Stimulated activated CD8-positive, alpha-beta memory T cell treated with anti-CD3 and anti-CD28 coated beads, Interleukin-12 subunit alpha, Interleukin-12 subunit beta, amount 100 ng/mL, for 24 hours (primary cell): ENCODE measurements at regions not wholly inside any gene's neighbourhood (a gene's known extent, or its start where the extent isn't known, plus 50 kb on each side); places are given as distances from the start of the nearest gene placed in this dataset.
"Not testable (repeated sequence)": the region's sequence is repeated elsewhere in the genome, so short reads cannot be mapped to it uniquely, and the experiment has no call there.

Source experiments
- DNase-seq: peaks from one replicate; pipeline ENCODE4 v3.0.0-alpha.2; 2020; ENCODE audit errors: extremely low read depth

DNA sequence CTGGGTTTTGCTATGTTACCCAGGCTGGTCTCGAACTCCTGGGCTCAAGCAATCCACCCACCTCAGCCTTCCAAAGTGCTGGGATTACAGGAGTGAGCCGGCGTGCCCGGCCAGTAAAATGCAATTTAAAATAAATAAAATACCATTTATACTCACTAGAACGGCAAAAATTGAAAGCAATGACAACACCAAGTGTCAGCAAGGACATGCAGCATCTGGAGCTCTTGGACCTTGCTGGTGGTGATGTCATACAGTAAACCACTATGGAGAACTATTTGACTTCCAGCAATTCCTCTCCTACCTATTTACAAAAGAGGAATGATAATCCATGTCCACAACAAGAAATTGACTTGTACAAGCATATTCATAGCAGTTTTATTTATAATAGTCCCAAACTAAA, 105.7 kb upstream of the PHACTR1 start:
- DNase-seq: no peak

DNA sequence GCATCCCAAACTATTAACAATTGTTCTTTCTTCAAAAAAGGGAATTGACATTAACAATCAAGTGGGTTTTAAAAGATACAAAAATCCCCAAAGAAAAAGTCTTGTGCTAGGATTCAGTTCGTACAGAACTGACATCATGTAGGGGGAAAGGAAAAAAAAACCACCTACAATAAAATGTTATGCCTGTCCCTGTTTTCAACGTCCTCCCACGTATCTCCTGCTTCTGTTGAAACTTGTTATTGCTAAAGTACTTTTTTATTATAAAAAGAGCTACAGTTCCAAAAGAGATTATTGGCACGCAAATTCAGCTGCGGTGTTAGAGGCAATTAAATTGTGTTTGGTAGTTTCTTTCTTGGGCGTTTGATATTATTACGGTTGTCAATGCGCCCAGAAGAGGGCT, 102.8 kb upstream of the PHACTR1 start:
- no peak for DNase-seq

DNA sequence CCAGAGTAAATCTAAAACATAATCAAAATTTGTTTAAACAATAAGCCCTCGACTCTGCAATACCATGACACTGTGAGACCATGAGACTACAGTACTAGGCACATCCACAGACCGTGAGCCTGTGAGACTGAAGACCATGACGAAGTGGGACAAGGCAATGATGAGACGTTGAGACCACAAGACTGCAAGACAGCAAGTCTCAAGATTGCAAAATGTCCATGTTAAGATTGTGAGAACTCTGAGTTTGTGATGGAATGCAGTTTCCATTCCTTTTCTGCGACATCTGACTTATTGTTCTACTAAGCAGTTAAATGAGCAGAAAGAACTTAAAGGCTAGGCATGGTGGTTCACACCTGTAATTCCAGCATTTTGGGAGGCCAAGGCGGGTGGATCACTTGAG, 102.1 kb upstream of the PHACTR1 start:
- no peak for DNase-seq

DNA sequence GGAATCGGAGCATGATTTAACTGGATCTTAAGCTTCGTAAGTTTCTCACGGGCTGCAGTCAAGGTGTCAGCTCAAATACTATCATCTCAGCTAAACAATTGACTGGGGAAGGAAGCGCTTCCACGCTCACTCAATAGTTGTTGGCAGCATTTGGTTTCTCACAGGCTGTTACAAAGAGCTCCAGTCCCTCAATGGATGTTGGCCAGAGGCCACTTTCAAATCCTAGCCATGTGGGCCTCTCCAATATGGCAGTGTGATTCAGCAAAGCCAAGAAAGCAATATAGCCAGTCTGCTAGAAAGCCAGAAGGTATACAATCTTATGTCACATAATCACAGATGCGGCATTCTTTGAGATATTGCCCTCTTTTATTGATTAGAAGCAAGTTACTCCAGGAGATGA, 98.3 kb upstream of the PHACTR1 start:
- no peak for DNase-seq

DNA sequence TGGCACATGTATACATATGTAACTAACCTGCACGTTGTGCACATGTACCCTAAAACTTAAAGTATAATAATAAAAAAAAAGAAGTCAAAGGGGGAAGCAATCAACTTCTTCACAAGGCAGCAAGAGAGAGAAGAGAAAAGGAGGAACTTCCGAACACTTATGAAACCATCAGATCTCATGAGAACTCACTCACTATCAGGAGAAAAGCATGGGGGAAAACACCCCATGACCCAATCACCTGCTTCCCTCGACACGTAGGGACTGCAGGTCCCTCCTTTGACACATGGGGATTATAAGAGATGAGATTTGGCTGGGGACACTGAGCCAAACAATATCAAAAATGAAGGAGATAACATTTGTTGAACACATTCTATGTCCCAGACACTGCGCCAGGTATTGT, 94.8 kb upstream of the PHACTR1 start:
- DNase-seq: no peak

DNA sequence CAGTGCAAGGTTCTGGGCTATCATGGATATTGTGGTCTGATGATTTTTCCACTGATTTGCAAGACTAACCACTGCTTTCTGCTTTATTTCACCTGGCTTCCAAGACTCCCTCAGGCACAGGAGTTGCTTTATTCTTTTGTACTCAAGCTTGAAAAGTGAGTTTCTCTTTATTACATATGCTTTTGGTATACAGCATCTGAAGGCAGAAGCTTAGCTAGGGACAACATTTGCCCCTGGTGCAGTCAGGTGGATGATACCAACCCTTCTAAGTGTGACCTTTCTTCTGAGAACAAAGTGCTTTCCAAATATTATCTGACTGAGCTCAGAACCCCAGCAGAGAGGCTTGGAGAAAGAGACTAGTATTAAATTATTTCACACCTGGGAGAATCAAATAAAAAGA, 94.0 kb upstream of the PHACTR1 start:
- DNase-seq: no peak

DNA sequence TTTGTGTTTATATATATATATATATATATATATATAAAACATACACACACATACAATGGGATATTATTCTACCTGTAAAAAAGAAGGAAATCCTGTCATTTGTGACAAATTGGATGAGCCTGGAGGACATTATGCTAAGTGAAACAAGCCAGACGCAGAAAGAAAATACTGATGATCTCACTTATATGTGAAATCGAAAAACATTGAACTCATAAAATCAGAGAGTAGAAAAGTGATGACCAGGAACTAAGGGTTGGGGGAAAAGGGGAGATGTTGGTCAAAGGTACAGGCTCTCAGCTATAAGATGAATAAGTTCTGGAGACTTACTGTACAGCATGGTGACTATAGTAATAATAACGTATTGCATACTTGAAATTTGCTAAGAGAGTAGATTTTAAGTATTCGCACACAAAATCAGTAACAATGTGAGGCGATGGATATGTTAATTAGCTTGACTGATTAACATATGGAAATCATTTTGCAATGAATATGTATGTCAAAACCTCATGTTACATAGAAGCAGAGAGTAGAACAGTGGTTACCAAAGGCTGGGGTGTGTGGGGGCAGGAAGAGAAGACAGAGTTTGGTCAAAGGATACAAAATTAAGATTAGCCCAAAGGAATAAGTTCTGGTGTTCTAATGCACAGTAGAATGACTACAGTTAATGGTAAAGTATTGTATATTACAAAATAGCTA, 92.3 kb upstream of the PHACTR1 start:
- no peak for DNase-seq

DNA sequence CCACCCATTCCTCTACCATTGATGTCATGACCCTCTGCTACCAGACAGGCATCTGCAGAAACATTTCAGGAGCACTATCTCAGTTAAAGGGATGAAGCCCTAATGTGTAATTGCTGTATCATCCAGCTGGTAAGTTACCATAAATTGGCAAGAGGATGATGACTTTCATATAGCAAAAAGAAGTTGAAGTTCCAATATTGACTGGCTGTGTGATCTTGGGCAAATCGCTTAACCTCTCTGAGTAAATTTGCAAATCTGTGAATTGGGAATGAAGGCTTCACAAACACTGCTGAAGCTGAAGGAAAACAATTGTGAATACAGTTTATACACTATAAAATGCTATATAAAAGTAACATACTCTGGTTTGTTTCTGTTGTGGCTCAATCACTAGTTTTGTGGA, 89.5 kb upstream of the PHACTR1 start:
- no peak for DNase-seq

DNA sequence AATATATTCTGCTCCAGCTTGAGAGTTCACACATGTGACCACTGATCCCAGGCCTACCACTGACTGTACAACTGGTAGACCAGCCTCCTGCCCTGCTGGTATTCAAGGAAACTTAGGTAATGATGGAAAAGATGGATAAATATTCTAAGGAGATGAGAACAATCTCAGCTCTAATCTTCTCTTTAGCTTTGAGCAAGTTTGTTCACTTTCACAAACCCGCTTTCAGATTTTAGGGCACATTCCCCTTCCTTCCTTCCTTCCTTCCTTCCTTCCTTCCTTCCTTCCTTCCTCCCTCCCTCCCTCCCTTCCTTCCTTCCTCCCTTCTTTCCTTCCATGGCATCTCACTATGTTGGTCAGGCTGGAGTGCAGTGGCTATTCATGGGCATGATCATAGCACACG, 88.2 kb upstream of the PHACTR1 start:
- no peak for DNase-seq

DNA sequence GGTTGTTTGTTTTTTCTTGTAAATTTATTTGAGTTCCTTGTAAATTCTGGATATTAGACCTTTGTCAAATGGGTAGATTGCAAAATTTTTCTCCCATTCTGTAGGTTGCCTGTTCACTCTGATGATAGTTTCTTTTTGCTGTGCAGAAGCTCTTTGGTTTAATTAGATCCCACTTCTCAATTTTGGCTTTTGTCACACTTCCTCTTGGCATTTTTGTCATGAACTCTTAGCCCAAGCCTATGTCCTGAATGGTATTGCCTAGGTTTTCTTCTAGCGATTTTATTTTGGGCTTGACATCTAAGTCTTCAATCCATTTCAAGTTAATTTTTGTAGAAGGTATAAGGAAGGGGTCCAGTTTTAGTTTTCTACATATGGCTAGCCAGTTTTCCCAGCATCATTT, 82.8 kb upstream of the PHACTR1 start:
- DNase-seq: not testable (repeated sequence)

DNA sequence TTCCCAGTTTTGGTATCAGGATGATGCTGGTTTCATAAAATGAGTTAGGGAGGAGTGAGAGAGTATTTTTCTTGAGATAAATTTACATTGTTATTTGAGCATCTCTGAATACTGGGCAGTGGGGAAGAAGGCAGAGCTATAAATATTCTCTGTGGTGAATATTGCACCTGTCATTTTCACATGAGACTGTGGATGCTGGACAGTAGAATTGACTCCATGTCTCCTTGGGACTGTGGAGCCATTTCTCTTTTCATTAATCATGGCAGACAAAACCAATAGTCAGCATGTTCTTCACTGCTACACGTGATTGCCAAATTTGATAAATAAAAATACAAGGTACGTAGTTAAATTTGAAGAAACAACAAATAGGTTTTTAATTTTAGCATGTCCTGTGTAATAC, 81.2 kb upstream of the PHACTR1 start:
- DNase-seq: no peak

DNA sequence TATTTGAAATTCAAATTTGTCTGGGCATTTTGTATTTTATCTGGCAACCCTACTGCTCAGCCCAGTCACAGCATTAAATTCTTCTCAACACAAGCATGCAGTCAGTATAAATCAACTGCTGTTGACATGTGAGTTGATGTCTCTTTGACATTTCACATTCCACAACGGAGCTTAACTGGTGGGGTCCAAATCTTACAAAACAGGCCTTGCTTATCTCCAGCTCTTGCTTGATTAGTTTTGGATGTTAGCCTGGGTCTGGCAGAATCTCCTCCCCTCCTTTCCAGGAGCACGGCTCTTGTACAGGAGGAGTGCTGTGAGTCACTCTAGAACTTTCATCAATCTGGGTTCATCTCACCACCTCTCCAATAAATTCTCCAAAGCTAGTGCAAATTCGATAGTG, 80.8 kb upstream of the PHACTR1 start:
- no peak for DNase-seq

DNA sequence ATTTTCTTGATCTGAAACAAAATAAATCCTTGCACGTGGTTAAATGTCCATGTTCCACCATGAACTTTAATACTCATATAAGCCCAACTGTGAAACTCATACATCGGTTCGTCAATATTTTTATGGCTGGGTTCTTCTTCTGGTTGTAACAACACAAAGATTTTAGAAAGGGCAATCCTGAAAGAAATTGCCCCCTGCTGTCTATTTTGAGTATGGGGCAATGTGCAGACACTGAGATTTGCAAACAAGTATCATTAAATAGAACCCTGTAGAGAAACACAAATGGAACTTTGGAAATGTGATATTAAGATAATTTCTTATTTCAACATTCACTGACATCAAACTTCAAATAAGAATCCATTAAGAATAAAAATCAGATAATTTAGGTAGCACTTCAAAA, 80.2 kb upstream of the PHACTR1 start:
- no peak for DNase-seq

DNA sequence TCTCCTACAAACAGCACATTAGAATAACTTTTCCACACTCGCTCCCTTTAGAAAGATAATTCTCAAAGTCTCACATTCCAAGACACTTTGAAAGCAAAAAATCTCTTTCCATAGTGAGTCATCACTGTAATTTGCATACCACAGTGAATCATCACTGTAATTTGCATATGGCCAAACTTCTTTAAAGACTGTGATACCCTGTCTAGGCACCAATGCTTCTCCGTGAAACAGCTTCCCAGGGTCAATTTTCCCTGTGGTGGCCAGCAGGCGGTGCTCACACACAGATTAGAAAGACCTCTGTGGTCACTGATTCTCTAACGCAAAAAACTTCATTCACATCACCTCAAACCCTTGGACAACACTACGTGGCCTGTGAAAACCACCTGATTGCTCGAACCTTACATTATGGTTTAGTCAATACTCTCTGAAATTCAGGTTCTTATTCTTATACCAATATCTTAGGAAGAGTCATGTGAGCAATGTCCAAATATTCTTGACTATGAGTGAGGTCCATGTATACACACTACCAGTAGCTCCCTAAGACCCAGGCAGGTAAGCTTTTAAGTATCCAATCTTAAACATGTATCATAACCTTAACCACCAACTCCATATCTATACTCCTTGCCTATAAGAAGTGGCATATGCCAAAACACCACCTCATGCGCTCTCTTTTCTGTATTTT, 78.5 kb upstream of the PHACTR1 start:
- DNase-seq: peak; percentile 0

DNA sequence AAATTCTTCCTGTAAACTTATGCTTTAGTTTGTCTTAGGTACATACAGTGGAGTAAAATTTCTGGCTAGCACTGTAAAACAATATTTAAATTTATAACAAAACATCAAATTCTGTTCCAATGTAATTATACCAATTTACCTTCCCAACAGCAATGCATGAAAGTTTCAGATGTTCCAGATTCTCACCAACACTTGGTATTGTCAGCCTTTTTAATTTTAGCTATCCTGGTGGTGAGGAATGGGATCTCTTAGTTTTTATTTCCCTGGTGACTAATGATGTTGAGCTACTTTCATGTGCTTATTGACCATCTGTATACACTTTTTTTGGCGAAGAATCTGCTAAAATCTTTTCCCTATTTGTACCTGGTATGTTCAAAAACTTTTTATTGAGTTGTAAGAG, 76.1 kb upstream of the PHACTR1 start:
- no peak for DNase-seq

DNA sequence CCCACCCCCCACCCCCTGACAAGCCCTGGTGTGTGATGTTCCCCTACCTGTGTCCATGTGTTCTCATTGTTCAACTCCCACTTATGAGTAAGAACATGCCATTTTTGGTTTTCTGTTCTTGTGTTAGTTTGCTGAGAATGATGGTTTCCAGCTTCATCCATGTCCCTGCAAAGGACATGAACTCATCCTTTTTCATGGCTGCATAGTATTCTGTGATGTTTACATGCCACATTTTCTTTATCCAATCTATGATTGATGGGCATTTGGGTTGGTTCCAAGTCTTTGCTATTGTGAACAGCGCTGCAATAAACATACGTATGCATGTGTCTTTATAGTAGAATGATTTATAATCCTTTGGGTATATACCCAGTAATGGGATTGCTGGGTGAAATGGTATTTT, 74.8 kb upstream of the PHACTR1 start:
- DNase-seq: not testable (repeated sequence)

DNA sequence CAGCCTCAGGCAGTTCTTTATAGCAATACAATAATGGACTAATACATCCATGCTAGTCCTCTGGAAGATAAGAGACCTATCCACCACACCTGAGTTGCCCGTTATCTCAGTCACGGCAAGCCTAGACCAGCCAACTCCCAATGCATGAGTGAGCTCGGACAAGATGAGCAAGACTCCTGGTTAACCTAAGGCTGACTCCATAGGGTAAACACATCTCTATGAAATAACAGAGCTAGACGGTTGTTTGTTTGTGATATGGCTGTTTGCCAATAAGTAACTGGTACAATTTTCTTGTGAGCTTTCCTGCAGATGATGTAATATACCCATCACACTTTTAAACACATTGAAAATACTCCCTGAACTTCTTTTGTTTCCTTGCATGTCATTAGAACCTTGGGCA, 70.6 kb upstream of the PHACTR1 start:
- no peak for DNase-seq

DNA sequence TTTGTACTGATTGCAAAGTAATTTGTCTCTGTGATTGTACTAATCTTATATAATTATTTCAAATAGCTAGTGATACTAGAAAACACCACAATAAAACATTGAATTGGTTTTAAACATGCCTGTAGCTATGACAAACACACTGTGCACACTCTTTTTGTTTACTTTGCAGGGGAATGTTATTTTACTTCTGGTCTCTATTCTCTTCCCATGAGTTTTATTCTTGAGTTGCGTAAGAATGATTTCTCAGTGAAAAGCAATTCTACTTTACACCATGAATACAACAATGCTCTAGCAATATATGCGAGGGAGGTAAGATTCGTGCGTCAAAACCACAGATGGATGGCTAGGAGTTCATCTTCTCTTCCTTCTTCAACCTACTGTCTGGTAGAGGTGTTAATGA, 68.4 kb upstream of the PHACTR1 start:
- DNase-seq: no peak

DNA sequence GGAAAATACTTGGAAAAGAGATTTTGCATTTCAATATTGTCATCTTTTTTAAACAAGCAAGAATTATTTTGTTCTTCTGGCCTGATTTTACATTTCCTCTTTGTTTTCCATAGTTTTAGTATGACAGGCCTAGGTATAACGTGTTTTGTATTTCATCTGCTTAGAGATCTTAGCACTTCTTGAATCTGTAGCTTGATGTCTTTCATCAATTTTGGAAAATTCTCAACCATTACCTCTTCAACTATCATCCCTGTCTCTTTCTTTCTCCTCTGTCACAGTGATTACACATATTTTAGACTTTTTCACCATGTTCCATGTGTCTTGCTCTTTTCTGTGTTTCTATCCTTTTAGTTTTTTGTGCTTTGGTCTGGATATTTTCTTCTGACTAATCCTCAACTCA, 67.2 kb upstream of the PHACTR1 start:
- no peak for DNase-seq

DNA sequence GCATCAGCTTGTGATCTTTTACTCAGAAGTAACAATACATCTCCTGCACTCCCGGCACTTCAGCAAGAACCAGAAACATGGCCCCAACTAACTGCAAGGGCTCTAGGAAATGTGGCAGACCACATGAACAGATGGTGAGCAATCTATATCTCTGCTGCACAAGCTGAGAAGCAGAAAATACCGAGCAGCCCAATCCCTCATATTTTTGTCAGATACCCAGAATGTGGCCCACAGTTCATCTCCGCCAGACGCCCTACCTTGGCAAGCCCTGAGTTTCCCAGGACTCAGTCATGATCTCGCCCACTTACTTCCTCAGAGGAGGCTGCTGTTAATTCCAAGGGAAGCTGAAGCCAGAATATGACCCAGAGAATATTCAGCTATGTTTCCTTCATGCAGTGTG, 63.1 kb upstream of the PHACTR1 start:
- no peak for DNase-seq

DNA sequence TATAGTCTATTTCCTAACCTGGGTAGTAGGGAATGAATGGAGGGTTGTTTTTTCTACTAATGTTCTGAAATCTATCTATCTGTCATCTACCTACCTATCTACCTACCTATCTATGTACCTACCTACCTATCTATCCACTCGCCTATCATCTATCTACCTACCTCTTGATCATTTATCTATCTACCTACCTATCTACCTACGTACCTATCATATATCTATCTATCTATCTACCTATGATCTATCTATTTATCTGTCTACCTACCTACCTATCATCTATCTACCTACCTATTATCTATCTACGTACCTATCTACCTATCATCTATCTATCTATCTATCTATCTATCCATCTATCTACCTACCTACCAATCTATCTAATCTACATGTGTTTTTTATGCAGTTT, 62.5 kb upstream of the PHACTR1 start:
- no peak for DNase-seq

DNA sequence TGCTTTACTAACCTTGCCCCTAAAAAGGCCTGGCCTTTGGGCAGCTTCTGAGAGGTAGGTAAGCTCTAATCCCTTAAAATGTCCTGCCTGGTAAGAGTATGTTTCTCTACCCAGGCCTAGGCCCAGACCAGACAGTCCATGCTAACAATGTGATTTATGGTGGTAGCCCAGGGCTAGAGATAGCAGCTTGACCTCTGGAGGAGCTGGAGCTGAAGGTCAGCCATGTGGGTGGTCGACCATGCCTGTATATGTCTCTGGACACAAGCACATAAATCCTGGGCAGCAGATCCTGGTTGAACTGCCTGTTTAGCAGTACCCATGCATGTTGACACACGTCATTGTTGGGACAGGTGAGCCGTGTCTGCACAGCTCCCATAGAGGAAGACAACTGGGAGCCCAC, 62.1 kb upstream of the PHACTR1 start:
- DNase-seq: no peak

DNA sequence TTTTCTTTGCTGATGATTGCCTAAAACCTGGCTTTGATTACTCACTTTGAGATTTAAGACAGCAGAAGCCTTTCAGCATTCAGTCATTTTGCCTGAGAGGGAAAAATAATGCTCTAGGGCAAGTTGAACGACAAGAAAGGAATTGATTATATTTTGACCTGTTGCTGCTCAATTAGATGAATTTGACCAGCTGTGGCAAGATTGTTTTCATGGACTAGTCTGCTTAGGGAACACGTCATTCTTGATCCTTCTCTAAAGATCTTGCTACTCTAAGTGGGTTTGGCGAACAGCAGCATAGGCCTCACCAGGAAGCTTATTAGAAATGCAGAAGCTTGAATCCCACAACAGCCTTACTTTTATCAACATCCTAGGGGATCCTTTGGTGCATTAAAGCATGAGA, 59.7 kb upstream of the PHACTR1 start:
- no peak for DNase-seq

DNA sequence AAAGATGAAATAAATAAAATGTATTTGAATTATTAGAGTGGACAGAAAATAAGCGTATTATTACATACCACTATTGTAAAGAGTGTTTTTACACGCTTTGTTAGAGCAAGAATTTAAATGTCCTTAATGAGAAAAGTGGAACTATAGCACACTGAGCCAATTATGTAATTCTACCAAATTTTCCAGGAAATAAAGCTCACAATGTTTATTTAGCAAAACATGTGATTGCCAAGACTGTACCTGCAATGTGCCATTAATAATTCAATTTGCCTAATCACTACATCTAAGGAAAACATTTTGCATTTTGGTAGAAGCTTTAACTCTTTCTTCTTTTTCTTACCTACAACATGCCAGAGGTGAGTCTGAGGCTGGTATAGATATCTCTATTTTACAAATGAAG, 58.7 kb upstream of the PHACTR1 start:
- DNase-seq: no peak
